Fibroblast of mammary gland (primary cell): ENCODE measurements at regions not wholly inside any gene's neighbourhood (a gene's known extent, or its start where the extent isn't known, plus 50 kb on each side); places are given as distances from the start of the nearest gene placed in this dataset.
A peak's percentile ranks its signal among the peaks of the same experiment; 100 is the strongest.

Experiments
- DNase-seq: peaks from one replicate; pipeline ENCODE4 v3.0.0-alpha.2; 2010; ENCODE audit warnings: low read depth
- H3K4me3 ChIP-seq: 2 replicates; pipeline ENCODE4 v1.5.1; 2011; ENCODE audit warnings: low read depth, mild to moderate bottlenecking, low read length, moderate library complexity; ENCODE audit not compliant: control insufficient read depth
- CTCF ChIP-seq: conservative IDR thresholded peaks from 2 replicates; pipeline ENCODE4 v1.5.1; 2011; ENCODE audit warnings: low read depth, low read length, inconsistent platforms; ENCODE audit not compliant: control insufficient read depth, insufficient read depth

GRCh38 chr5:89498699-89499098 is 615.7 kb upstream of the MEF2C start:
- no peak for DNase-seq
- no peak overlapping the region for H3K4me3 ChIP-seq
- TF ChIP-seq CTCF: no peak

DNA sequence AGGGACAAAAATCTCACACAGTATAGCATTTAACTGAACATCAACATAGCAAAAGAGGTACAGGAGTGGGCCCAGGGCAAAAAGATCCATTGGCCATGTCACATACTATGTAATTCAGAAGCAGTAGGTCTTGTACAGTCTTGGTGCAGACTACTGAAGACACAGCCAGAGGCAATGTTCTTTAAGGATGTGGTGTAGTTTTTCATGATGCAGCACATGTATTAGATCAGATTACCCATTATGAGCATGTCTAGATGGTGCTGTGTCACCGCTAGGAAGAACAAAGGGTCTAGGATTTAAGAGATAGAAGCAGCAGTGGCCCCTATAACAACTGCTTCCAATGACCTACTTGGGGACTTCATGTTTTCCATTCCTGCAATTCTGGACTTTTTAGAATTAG is 610.4 kb upstream of the MEF2C start:
- DNase-seq: no peak
- TF ChIP-seq CTCF: no peak
- no peak overlapping the region for H3K4me3 ChIP-seq

- no peak overlapping the region for H3K4me3 ChIP-seq
- DNase-seq: no peak
- no peak for TF ChIP-seq CTCF
Measured at GRCh38 chr5:89484962-89485361, 602.0 kb upstream of the MEF2C start.

- TF ChIP-seq CTCF: no peak
Measured at GRCh38 chr5:89480406-89481007, 597.5 kb upstream of the MEF2C start.

GRCh38 chr5:89478851-89479250 is 595.9 kb upstream of the MEF2C start:
- no peak overlapping the region for H3K4me3 ChIP-seq
- no peak for DNase-seq
- TF ChIP-seq CTCF: no peak

More at GRCh38 chr5:89480406-89481007, 597.5 kb upstream of the MEF2C start:
- no peak overlapping the region for H3K4me3 ChIP-seq
- DNase-seq: peak; percentile 41

DNA sequence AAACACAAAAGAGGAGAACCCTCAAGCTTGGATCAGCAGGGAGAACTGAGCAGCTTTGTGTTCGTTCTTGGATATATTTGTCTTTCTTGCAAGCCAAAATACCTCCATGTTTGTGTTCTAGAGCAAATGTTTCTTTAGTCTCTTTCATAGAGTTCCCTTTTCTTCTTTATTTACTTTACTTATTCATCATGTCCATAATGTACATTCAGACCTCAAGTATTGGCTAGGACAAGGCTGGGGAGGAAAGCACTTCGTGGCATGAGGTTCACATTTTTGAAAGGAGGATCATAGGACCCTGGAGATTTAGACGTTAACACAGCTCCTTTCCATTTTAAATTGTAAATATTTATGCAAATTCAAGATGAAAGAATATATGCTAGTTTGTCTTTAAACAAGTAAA is 590.2 kb upstream of the MEF2C start:
- TF ChIP-seq CTCF: no peak
- no peak overlapping the region for H3K4me3 ChIP-seq
- DNase-seq: peak; percentile 49

DNA sequence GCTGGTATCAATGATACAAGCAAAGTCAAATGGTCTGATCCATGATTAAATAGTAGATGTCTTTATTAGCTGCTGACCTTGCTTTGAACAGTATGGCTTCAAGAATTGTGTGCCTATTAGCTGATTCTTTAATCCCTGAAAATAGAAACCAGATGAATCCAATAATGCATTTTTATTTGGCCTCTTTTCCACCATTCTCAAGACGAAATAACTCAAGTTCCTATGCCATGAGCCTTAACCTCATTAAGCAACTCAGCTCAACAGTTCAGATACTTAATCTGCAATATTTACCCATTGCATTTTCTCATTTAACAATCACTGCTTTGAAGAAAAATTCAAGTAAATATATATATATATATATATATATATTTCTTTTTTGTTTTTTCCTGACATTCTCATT is 588.6 kb upstream of the MEF2C start:
- peak; percentile 54 for DNase-seq
- TF ChIP-seq CTCF: no peak
- H3K4me3 ChIP-seq: no peak overlapping the region
